Thyroid gland (tissue), 4 donors: ENCODE measurements at regions not wholly inside any gene's neighbourhood (a gene's known extent, or its start where the extent isn't known, plus 50 kb on each side); places are given as distances from the start of the nearest gene placed in this dataset.

ENCODE experiments used
- POLR2A ChIP-seq, 2 donors: fragments of 450-650 bp; IDR thresholded peaks; one replicate each; pipeline ENCODE4 v1.6.1; 2017; ENCODE audit warnings: antibody characterized with exemption in 2 of 2, mild to moderate bottlenecking in 2 of 2, moderate library complexity in 1 of 2
- TF ChIP-seq, protein P1 (sequence below), 6 experiments: fragments of 200-600 bp in 3 of 6; fragments of 450-650 bp in 3 of 6; sonication (generic) in 3 of 6; IDR thresholded peaks; one replicate each; pipeline ENCODE4 v1.5.1; 2016 to 2019; ENCODE audit warnings: antibody characterized with exemption in 6 of 6, mild to moderate bottlenecking in 2 of 6, inconsistent platforms in 1 of 6, moderate library complexity in 1 of 6

DNA sequence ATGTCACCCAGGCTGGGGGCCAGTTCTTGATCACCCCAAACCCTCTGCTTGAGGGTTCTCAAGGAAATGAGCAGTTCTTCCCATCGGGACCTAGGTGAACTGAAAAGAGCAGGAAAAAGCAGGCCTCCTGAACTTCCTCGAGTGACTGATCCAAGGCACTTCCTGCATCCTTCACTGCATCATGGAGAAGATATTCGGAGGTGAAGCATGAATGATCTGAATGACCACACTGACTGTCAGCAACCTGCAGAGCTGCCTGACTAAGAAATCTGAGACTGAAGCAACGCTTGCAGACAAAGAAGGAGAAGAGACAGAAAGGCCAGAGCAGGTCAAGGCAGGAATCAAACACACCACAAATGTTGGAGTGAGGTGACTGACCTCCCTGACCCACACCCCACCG is 420.2 kb downstream of the AGTPBP1 start:
- TF ChIP-seq, protein P1, sequence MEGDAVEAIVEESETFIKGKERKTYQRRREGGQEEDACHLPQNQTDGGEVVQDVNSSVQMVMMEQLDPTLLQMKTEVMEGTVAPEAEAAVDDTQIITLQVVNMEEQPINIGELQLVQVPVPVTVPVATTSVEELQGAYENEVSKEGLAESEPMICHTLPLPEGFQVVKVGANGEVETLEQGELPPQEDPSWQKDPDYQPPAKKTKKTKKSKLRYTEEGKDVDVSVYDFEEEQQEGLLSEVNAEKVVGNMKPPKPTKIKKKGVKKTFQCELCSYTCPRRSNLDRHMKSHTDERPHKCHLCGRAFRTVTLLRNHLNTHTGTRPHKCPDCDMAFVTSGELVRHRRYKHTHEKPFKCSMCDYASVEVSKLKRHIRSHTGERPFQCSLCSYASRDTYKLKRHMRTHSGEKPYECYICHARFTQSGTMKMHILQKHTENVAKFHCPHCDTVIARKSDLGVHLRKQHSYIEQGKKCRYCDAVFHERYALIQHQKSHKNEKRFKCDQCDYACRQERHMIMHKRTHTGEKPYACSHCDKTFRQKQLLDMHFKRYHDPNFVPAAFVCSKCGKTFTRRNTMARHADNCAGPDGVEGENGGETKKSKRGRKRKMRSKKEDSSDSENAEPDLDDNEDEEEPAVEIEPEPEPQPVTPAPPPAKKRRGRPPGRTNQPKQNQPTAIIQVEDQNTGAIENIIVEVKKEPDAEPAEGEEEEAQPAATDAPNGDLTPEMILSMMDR (IDR thresholded peaks at IDR 0.05), result no peak
- TF ChIP-seq POLR2A (IDR thresholded peaks at IDR 0.05), result no peak
